GM12878 (cell line): ENCODE measurements at regions not wholly inside any gene's neighbourhood (a gene's known extent, or its start where the extent isn't known, plus 50 kb on each side); places are given as distances from the start of the nearest gene placed in this dataset.
A peak's percentile ranks its signal among the peaks of the same experiment; 100 is the strongest.

Source experiments
- ATAC-seq: fragments of 200-7000 bp; cut with Tn5 transposase; 3 replicates; pipeline ENCODE4 v1.9.1; 2020; ENCODE audit warnings: mild to moderate bottlenecking, moderate library complexity
- BruUV-seq: library from RNA; stranded (reverse); fragments of 400-500 nt; replicated peaks from 2 replicates; lab custom pipeline; 2021; lab: Mats Ljungman, UMichigan
- CTCF ChIA-PET: fragments of 300-600 bp; sonication (Branson Sonifier 250); formaldehyde crosslinking; extraction: SDS; loops from one replicate; lab custom pipeline; 2021; ENCODE audit warnings: inconsistent platforms; lab: Yijun Ruan, JAX
- POLR2A ChIA-PET: fragments of 350-600 bp; formaldehyde crosslinking; extraction: SDS; loops from one replicate; lab custom pipeline; 2021; ENCODE audit warnings: inconsistent platforms; lab: Charles Lee
- RAD21 ChIA-PET: fragments of 300-600 bp; sonication (Branson Sonifier 250); formaldehyde crosslinking; loops from one replicate; lab custom pipeline; 2023; ENCODE audit warnings: antibody characterized with exemption; ENCODE audit not compliant: unreplicated experiment; lab: Charles Lee
- SMC1A ChIA-PET: fragments of 300-600 bp; sonication (Branson Sonifier 250); formaldehyde crosslinking; loops from one replicate; lab custom pipeline; 2023; ENCODE audit not compliant: unreplicated experiment, uncharacterized antibody; lab: Charles Lee
- DNase-seq: peaks from one replicate; pipeline ENCODE4 v3.0.0-alpha.2; 2011; ENCODE audit warnings: low read depth, low spot score
- FAIRE-seq: peaks from 3 replicates; lab custom pipeline; 2011; peaks lifted over from hg19 to GRCh38; lab: Jason Lieb, UNC
- H2AFZ ChIP-seq: 2 replicates; pipeline ENCODE4 v1.6.0; 2011; ENCODE audit warnings: low read depth, low read length, control low read depth; ENCODE audit not compliant: control insufficient read depth
- H3K27ac ChIP-seq: 2 replicates; pipeline ENCODE4 v1.5.1; 2011; ENCODE audit warnings: control low read depth; ENCODE audit not compliant: control insufficient read depth, insufficient read depth
- H3K27me3 ChIP-seq, 2 experiments: replicated peaks in 1 of 2; 2 replicates each; pipeline versions ENCODE4 v1.6.0 to v1.6.1; 2011; ENCODE audit warnings: low read length in 1 of 2; ENCODE audit not compliant: control insufficient read depth in 2 of 2, insufficient read depth in 2 of 2
- H3K36me3 ChIP-seq, 2 experiments: 2 replicates each; pipeline ENCODE4 v1.5.1; 2011; ENCODE audit warnings: low read length in 1 of 2; ENCODE audit not compliant: control insufficient read depth in 2 of 2, insufficient read depth in 2 of 2
- H3K4me1 ChIP-seq: 2 replicates; pipeline ENCODE4 v1.6.1; 2011; ENCODE audit warnings: mild to moderate bottlenecking, low read length, moderate library complexity, mixed read lengths; ENCODE audit not compliant: control insufficient read depth, insufficient read depth
- H3K4me2 ChIP-seq: 2 replicates; pipeline ENCODE4 v1.6.0; 2011; ENCODE audit warnings: control low read depth; ENCODE audit not compliant: control insufficient read depth, insufficient read depth
- H3K4me3 ChIP-seq: fragments of 200-600 bp; sonication (generic); 2 replicates; pipeline ENCODE4 v1.5.1; 2016
- H3K79me2 ChIP-seq: 2 replicates; pipeline ENCODE4 v1.6.0; 2011; ENCODE audit warnings: low read length; ENCODE audit not compliant: control insufficient read depth, insufficient read depth
- H3K9ac ChIP-seq: 2 replicates; pipeline ENCODE4 v1.8.0; 2011; ENCODE audit warnings: low read length, control low read depth, mixed read lengths; ENCODE audit not compliant: control insufficient read depth, insufficient read depth
- H3K9me3 ChIP-seq: replicated peaks from 3 replicates; pipeline ENCODE4 v1.5.1; 2011; ENCODE audit warnings: mild to moderate bottlenecking, low read length; ENCODE audit not compliant: control insufficient read depth, insufficient read depth
- H4K20me1 ChIP-seq: 2 replicates; pipeline ENCODE4 v1.6.0; 2011; ENCODE audit not compliant: control insufficient read depth, insufficient read depth
- CEBPB ChIP-seq, 2 experiments: fragments of 150-350 bp in 1 of 2; IDR thresholded peaks; 2 replicates each; pipeline ENCODE4 v1.6.1; 2012 to 2014; ENCODE audit warnings: low read depth in 2 of 2, low read length in 2 of 2, borderline replicate concordance in 1 of 2, inconsistent platforms in 1 of 2
- NFXL1 ChIP-seq: fragments of 450-650 bp; IDR thresholded peaks from 2 replicates; pipeline ENCODE4 v1.6.1; 2017; ENCODE audit warnings: antibody characterized with exemption, mild to moderate bottlenecking, borderline replicate concordance
- NFYB ChIP-seq: IDR thresholded peaks from 2 replicates; pipeline ENCODE4 v1.6.1; 2011; ENCODE audit warnings: low read depth, mild to moderate bottlenecking, low read length, improper control_type of control experiment, moderate library complexity; ENCODE audit not compliant: insufficient read depth
- NR2F1 ChIP-seq: fragments of 450-650 bp; conservative IDR thresholded peaks from 2 replicates; pipeline ENCODE4 v1.6.1; 2017; ENCODE audit warnings: mild to moderate bottlenecking
- POLR2A ChIP-seq: IDR thresholded peaks from 2 replicates; pipeline ENCODE4 v1.6.1; 2011; ENCODE audit warnings: low read depth, mild to moderate bottlenecking, low read length
- POLR2AphosphoS5 ChIP-seq: IDR thresholded peaks from 2 replicates; pipeline ENCODE4 v1.6.1; 2011; ENCODE audit warnings: mild to moderate bottlenecking, low read length, inconsistent platforms
- POU2F2 ChIP-seq: IDR thresholded peaks from 3 replicates; pipeline ENCODE4 v1.6.1; 2011; ENCODE audit warnings: low read depth, mild to moderate bottlenecking, low read length, borderline replicate concordance
- RB1 ChIP-seq: fragments of 450-650 bp; formaldehyde crosslinking; IDR thresholded peaks from 2 replicates; pipeline ENCODE4 v1.6.1; 2017; ENCODE audit warnings: mild to moderate bottlenecking, borderline replicate concordance
- RBBP5 ChIP-seq: fragments of 200-600 bp; sonication (generic); conservative IDR thresholded peaks from 2 replicates; pipeline ENCODE4 v1.6.1; 2016
- STAT3 ChIP-seq: IDR thresholded peaks from 2 replicates; pipeline ENCODE4 v1.6.1; 2011; ENCODE audit warnings: low read depth, low read length, improper control_type of control experiment
- SUZ12 ChIP-seq: fragments of 200-600 bp; sonication (generic); IDR thresholded peaks from one replicate; pipeline ENCODE4 v1.6.1; 2018; ENCODE audit warnings: antibody characterized with exemption, mild to moderate bottlenecking; ENCODE audit not compliant: unreplicated experiment
- ZNF384 ChIP-seq: IDR thresholded peaks from 2 replicates; pipeline ENCODE4 v1.6.1; 2012; ENCODE audit warnings: low read depth, mild to moderate bottlenecking, low read length, improper control_type of control experiment, borderline replicate concordance
- in situ Hi-C: fragments of 300-500 bp; cut with MboI; formaldehyde crosslinking; loops from 9 replicates; pipeline ENCODE4 v1.14.3; 2018; ENCODE audit warnings: mixed read lengths
- intact Hi-C: fragments of 100-400 bp; cut with micrococcal nuclease; formaldehyde crosslinking; loops from one replicate; pipeline ENCODE4 v1.14.2; 2022; ENCODE audit not compliant: unreplicated experiment
- TF ChIP-seq, protein P1 (sequence below): IDR thresholded peaks from 2 replicates; pipeline ENCODE4 v1.6.1; 2012; ENCODE audit warnings: improper control_type of control experiment, low read depth, low read length; ENCODE audit not compliant: insufficient replicate concordance
- TF ChIP-seq, protein P2 (sequence below): fragments of 450-650 bp; IDR thresholded peaks from 2 replicates; pipeline ENCODE4 v1.6.1; 2017; ENCODE audit warnings: antibody characterized with exemption, mild to moderate bottlenecking, moderate library complexity

DNA sequence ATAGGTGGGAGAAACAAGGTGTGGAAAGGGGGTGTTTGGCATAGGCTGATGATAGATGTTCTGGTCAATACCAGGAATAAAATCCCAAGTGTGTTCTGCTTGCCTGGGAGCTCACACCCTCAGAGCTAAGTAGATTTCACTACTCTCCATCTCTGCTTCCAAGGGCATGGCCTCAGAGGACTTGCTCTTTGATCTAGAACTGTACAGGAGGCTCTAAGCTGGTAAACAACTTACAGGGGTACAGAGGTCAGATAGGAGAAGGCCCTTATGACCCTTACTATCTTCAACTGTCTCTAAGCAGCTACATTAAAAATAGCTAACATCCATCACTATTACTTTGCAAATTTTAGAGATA lies 221.5 kb upstream of the KLF14 start:
- intact Hi-C loops = no loop called here
- peaks cover 100% of the 10 kb centered on the region for H3K79me2 ChIP-seq

More for the DNA sequence above, 221.5 kb upstream of the KLF14 start:
- Histone ChIP-seq H3K9ac (peak overlapping the region; percentile 63; the same call in 1 of the 2 replicates), H3K36me3 (peaks cover 9 to 18% of the 10 kb centered on the region in 2 experiments), H3K4me2 (peak overlapping the region; percentile 73), H2AFZ (no peak overlapping the region), H4K20me1 (0 out of 2 replicates have a peak, but pooled peaks cover 2% of the 10 kb centered on the region), H3K27me3 (no peaks in the 10 kb centered on the region), H3K9me3 (no peaks in the 10 kb centered on the region), H3K27ac (peak overlapping the region; percentile 17), H3K4me1 (peaks cover 19% of the 10 kb centered on the region), H3K4me3 (peak overlapping the region; percentile 79)
- TF ChIP-seq CEBPB (IDR thresholded peaks at IDR 0.05; ENCODE audit: borderline replicate concordance in 1 of 2, low read depth in 2 of 2, low read length in 2 of 2) = no peak
- TF ChIP-seq STAT3 = no peak
- TF ChIP-seq SUZ12 = no peak
- no peak for TF ChIP-seq NFXL1
- peak; percentile 38; the same call in 1 of the 2 replicates for TF ChIP-seq POLR2A
- no peak for TF ChIP-seq POU2F2
- no peak for TF ChIP-seq NFYB
- no peak for TF ChIP-seq RB1
- no peak for TF ChIP-seq RBBP5
- TF ChIP-seq NR2F1 = peak; percentile 25; the same call in 1 of the 2 replicates
- TF ChIP-seq, protein P1, sequence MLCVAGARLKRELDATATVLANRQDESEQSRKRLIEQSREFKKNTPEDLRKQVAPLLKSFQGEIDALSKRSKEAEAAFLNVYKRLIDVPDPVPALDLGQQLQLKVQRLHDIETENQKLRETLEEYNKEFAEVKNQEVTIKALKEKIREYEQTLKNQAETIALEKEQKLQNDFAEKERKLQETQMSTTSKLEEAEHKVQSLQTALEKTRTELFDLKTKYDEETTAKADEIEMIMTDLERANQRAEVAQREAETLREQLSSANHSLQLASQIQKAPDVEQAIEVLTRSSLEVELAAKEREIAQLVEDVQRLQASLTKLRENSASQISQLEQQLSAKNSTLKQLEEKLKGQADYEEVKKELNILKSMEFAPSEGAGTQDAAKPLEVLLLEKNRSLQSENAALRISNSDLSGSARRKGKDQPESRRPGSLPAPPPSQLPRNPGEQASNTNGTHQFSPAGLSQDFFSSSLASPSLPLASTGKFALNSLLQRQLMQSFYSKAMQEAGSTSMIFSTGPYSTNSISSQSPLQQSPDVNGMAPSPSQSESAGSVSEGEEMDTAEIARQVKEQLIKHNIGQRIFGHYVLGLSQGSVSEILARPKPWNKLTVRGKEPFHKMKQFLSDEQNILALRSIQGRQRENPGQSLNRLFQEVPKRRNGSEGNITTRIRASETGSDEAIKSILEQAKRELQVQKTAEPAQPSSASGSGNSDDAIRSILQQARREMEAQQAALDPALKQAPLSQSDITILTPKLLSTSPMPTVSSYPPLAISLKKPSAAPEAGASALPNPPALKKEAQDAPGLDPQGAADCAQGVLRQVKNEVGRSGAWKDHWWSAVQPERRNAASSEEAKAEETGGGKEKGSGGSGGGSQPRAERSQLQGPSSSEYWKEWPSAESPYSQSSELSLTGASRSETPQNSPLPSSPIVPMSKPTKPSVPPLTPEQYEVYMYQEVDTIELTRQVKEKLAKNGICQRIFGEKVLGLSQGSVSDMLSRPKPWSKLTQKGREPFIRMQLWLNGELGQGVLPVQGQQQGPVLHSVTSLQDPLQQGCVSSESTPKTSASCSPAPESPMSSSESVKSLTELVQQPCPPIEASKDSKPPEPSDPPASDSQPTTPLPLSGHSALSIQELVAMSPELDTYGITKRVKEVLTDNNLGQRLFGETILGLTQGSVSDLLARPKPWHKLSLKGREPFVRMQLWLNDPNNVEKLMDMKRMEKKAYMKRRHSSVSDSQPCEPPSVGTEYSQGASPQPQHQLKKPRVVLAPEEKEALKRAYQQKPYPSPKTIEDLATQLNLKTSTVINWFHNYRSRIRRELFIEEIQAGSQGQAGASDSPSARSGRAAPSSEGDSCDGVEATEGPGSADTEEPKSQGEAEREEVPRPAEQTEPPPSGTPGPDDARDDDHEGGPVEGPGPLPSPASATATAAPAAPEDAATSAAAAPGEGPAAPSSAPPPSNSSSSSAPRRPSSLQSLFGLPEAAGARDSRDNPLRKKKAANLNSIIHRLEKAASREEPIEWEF = no peak
- peak; percentile 71; the same call in 1 of the 2 replicates for TF ChIP-seq POLR2AphosphoS5
- TF ChIP-seq, protein P2, sequence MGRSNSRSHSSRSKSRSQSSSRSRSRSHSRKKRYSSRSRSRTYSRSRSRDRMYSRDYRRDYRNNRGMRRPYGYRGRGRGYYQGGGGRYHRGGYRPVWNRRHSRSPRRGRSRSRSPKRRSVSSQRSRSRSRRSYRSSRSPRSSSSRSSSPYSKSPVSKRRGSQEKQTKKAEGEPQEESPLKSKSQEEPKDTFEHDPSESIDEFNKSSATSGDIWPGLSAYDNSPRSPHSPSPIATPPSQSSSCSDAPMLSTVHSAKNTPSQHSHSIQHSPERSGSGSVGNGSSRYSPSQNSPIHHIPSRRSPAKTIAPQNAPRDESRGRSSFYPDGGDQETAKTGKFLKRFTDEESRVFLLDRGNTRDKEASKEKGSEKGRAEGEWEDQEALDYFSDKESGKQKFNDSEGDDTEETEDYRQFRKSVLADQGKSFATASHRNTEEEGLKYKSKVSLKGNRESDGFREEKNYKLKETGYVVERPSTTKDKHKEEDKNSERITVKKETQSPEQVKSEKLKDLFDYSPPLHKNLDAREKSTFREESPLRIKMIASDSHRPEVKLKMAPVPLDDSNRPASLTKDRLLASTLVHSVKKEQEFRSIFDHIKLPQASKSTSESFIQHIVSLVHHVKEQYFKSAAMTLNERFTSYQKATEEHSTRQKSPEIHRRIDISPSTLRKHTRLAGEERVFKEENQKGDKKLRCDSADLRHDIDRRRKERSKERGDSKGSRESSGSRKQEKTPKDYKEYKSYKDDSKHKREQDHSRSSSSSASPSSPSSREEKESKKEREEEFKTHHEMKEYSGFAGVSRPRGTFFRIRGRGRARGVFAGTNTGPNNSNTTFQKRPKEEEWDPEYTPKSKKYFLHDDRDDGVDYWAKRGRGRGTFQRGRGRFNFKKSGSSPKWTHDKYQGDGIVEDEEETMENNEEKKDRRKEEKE = no peak
- TF ChIP-seq ZNF384 = no peak
- FAIRE-seq = no peak
- POLR2A ChIA-PET = interaction anchor here (2.4 to 6.9 kb wide), 3 partner anchors 10 to 56 kb away, joined by 6 to 67 read pairs (median 20); no protein-coding TSS in a partner anchor
- peak; percentile 2; the same call in 1 of the 3 replicates for ATAC-seq
- in situ Hi-C loops = no loop called here
- BruUV-seq = no TSS peak
- DNase-seq = no peak
- CTCF ChIA-PET = interaction anchor here (0.8 to 7.4 kb wide), 8 partner anchors 9 to 85 kb away, joined by 3 to 106 read pairs (median 6); no protein-coding TSS in a partner anchor
- SMC1A ChIA-PET = interaction anchor here (0.6 to 9.2 kb wide), 14 partner anchors 9 to 84 kb away, joined by 3 to 145 read pairs (median 5); no protein-coding TSS in a partner anchor
- RAD21 ChIA-PET = interaction anchor here (1.0 to 7.8 kb wide), 5 partner anchors 9 to 84 kb away, joined by 3 to 94 read pairs (median 8); no protein-coding TSS in a partner anchor
